ENCODE measurements at regions not wholly inside any gene's neighbourhood (a gene's known extent, or its start where the extent isn't known, plus 50 kb on each side); places are given as distances from the start of the nearest gene placed in this dataset.
"Not testable (repeated sequence)": the region's sequence is repeated elsewhere in the genome, so short reads cannot be mapped to it uniquely, and the experiment has no call there.

DNA sequence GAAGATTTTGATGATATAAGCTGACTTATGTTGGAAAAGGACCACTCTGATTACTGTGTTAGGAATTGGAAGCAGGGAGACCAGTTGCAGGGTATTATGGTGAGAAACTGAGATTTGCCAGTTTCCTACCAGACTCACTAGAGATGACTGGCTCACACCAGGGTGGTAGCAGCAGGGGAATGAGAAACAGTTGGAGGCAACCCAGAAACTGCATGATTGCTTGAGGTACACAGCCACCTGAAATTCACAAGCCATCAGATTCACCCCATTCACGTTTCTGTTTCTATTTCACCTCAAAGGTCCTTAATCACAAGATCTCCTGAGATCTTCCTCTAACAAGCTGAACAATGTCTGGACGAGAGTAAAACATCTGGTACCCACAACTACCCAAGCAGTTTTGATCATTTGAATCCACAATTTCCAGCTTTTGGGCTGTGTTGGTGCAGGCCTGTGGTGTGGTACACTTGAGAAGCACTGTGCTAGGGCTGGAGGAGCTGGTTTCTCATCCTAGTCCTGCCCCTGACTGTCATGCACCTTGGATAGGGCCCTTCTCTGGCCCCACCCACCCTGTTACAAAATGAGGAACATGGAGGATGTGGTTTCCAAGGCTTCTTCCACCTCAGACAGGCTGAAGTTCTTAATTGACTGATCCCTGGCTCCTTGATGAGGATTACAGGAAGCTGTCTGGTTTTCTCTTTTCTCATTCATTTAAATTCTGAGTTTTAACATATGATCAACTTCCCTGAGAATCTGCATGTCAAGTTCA, 233.4 kb downstream of the INSC start:
- Mint-ChIP-seq H3K36me3 (no peaks in the 10 kb centered on the region), H3K4me1 (no peaks in the 10 kb centered on the region), H3K27ac (no peak overlapping the region), H3K27me3 (peaks cover 3% of the 10 kb centered on the region), H3K4me3 (no peak overlapping the region), H3K9me3 (no peaks in the 10 kb centered on the region)
- POLR2A ChIA-PET, result no interaction called here
- ATAC-seq (ENCODE audit: low read depth) (no peak), DNase-seq (no peak)

GRCh38 chr11:15349413-15349812, 234.7 kb downstream of the INSC start:
- ATAC-seq (ENCODE audit: low read depth) (no peak), DNase-seq (no peak)
- Mint-ChIP-seq H3K27me3 (no peaks in the 10 kb centered on the region), H3K4me1 (no peaks in the 10 kb centered on the region), H3K27ac (no peak overlapping the region), H3K4me3 (no peak overlapping the region), H3K9me3 (no peaks in the 10 kb centered on the region), H3K36me3 (no peaks in the 10 kb centered on the region)
- POLR2A ChIA-PET, result no interaction called here

DNA sequence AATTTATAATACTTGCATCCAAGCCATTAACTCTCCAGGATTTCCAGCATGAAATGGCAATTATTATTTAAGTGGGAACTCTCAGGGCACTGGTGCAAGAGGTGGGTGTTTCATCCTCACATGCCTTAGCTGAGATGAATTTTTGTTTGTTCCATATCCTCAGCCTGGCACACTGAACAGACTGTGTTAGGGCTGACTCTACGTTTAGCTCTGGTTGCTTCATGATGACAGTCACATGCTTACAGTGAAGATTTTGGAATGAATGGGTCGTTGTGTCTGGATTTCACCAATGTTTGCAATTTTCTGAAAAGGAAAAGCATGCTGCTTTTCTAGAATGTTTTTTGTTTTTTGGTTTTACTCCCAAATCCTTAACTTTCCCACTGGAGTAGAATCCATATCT, 246.6 kb downstream of the INSC start:
- Mint-ChIP-seq H3K36me3 (no peaks in the 10 kb centered on the region), H3K4me1 (no peaks in the 10 kb centered on the region), H3K27me3 (no peaks in the 10 kb centered on the region), H3K4me3 (no peak overlapping the region), H3K27ac (no peak overlapping the region), H3K9me3 (no peaks in the 10 kb centered on the region)
- DNase-seq (no peak), ATAC-seq (ENCODE audit: low read depth) (no peak)
- POLR2A ChIA-PET, result no interaction called here

DNA sequence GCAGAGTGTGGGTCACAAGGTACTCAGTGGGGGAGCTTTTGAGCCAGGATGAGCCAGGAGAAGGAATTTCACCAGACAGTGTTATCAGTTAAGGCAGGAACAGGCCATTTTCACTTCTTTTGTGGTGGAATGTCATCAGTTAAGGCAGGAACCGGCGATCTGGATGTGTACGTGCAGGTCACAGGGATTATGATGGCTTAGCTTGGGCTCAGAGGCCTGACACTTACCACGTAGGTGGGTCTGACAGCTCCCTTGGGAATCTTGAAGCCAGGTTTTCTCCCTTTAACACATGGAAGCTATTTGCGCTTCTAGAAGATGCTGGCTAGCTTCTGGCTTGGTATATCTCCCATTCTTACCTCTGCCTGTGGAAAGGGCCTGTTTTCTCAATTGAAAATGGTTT, 250.6 kb downstream of the INSC start:
- H3K27me3 Mint-ChIP-seq; ATAC-seq (ENCODE audit: low read depth); DNase-seq; H3K36me3 Mint-ChIP-seq; H3K4me1 Mint-ChIP-seq; H3K4me3 Mint-ChIP-seq; H3K27ac Mint-ChIP-seq; H3K9me3 Mint-ChIP-seq; POLR2A ChIA-PET: not testable (repeated sequence)

DNA sequence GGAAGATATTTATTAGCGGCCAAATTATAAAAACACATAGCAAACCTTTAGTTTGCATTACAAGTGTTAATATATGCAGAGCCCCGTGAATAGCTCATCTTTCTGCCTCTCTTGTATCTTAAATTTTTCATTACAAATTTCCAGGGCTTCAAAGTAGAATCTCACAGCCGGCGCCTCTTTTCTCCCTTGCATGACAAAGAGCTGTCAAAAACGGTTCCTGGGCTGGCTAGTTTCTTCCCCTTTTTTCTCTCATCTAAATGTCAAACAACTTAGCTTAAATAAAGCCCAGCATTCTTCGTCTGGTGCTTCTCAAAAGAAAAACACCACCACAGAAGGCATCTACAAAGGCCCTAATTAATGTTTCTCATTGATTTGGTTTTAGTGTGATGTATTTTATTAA, 253.0 kb downstream of the INSC start:
- Mint-ChIP-seq H3K36me3 (no peaks in the 10 kb centered on the region), H3K9me3 (no peaks in the 10 kb centered on the region), H3K4me3 (no peak overlapping the region), H3K27ac (no peak overlapping the region), H3K4me1 (no peaks in the 10 kb centered on the region), H3K27me3 (no peaks in the 10 kb centered on the region)
- no peak for ATAC-seq (ENCODE audit: low read depth)
- DNase-seq, result no peak
- POLR2A ChIA-PET, result no interaction called here

DNA sequence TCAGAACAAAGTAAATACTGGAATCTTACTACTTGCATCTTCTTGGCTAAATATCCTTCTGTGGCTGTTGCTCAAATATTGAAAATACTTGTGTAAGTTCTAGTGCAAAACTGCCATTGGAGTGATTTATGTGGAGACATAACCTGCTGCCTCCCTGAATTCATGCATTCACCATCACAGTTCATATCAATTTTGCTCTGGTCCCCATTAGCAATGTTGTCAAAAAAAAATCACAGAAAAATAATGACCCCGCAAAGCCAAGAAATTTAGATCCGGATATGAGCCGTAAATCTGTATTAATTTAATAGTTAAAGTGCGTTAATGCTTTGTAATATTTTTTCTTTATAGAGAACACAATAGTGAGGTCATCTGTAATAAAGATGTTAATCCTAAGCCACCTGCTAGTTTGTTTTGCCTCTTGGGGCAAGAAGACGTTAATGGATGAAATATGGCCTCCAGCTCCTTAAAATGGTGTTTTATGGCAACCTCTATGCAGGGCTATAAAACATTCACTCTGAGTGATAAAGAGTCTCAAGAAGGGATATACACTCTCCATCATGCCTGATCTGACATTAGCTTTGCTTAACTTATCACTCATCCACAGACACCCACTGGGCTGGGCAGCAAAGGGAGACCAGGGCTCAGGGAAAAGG, 255.9 kb downstream of the INSC start:
- no peaks in the 10 kb centered on the region for H3K36me3 Mint-ChIP-seq
- H3K27ac Mint-ChIP-seq, result no peak overlapping the region
- H3K9me3 Mint-ChIP-seq, result no peaks in the 10 kb centered on the region
- no peaks in the 10 kb centered on the region for H3K27me3 Mint-ChIP-seq
- POLR2A ChIA-PET, result no interaction called here
- DNase-seq, result no peak
- ATAC-seq (ENCODE audit: low read depth), result no peak
- H3K4me3 Mint-ChIP-seq, result no peak overlapping the region
- H3K4me1 Mint-ChIP-seq, result no peaks in the 10 kb centered on the region

DNA sequence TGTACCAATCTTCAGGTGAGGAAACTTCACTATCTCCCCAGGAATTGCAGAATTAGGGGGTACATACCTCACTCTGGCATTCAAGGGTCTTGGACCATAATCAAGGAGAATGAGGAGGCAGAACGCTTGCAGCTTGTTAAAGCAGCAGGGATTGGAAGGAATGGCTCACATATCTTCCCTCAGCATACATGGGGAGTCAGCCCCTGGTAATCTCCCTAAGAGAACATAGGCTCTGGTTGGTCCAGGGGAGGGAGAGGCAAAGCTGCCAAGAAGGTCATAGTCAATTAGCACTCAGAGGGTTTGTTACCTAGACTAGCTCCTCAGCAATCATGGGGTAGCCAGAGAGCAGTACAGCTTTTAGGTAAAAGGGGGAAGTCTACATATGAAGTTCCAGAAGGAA, 256.8 kb downstream of the INSC start:
- no peak for ATAC-seq (ENCODE audit: low read depth)
- H3K4me1 Mint-ChIP-seq, result no peaks in the 10 kb centered on the region
- no peaks in the 10 kb centered on the region for H3K36me3 Mint-ChIP-seq
- H3K4me3 Mint-ChIP-seq, result no peak overlapping the region
- POLR2A ChIA-PET, result no interaction called here
- H3K27ac Mint-ChIP-seq, result no peak overlapping the region
- DNase-seq, result no peak
- peaks cover 3% of the 10 kb centered on the region for H3K27me3 Mint-ChIP-seq
- H3K9me3 Mint-ChIP-seq, result no peaks in the 10 kb centered on the region

GRCh38 chr11:15374418-15374817, 259.7 kb downstream of the INSC start:
- Mint-ChIP-seq H3K9me3 (no peaks in the 10 kb centered on the region), H3K27me3 (peaks cover 3% of the 10 kb centered on the region), H3K36me3 (no peaks in the 10 kb centered on the region), H3K4me3 (no peak overlapping the region), H3K4me1 (no peaks in the 10 kb centered on the region), H3K27ac (no peak overlapping the region)
- POLR2A ChIA-PET, result no interaction called here
- ATAC-seq (ENCODE audit: low read depth) (no peak), DNase-seq (no peak)

DNA sequence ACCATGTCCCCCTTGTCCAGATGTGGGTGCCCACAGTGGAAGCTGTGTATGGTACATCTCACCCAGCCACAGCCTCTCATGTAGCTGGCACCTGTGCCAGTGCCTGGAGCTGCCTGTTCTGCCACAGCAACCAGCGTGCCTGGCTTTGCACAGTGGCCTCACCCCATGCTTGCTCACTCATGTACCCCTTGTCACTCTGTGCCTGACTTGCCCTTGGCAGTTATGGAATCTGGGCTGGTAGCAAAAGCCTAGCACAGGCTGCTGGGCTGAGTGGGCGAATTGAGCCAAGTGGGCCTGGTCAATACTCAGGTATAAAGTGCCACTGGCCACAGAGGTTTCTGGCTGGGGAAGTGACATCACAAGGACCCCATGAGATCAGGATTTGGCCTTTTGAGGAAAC, 264.2 kb downstream of the INSC start:
- no peaks in the 10 kb centered on the region for H3K36me3 Mint-ChIP-seq
- no peak for ATAC-seq (ENCODE audit: low read depth)
- POLR2A ChIA-PET, result no interaction called here
- H3K27me3 Mint-ChIP-seq, result peaks cover 3% of the 10 kb centered on the region
- no peaks in the 10 kb centered on the region for H3K4me1 Mint-ChIP-seq
- no peaks in the 10 kb centered on the region for H3K9me3 Mint-ChIP-seq
- H3K27ac Mint-ChIP-seq, result no peak overlapping the region
- no peak for DNase-seq
- H3K4me3 Mint-ChIP-seq, result no peak overlapping the region

GRCh38 chr11:15379483-15379882, 264.8 kb downstream of the INSC start:
- Mint-ChIP-seq H3K27me3 (peaks cover 3% of the 10 kb centered on the region), H3K9me3 (no peaks in the 10 kb centered on the region), H3K4me3 (no peak overlapping the region), H3K27ac (no peak overlapping the region), H3K36me3 (no peaks in the 10 kb centered on the region), H3K4me1 (no peaks in the 10 kb centered on the region)
- DNase-seq (no peak), ATAC-seq (ENCODE audit: low read depth) (no peak)
- POLR2A ChIA-PET, result no interaction called here

GRCh38 chr11:15390857-15391256, 276.1 kb downstream of the INSC start:
- Mint-ChIP-seq H3K27ac (no peak overlapping the region), H3K9me3 (peaks cover 2% of the 10 kb centered on the region), H3K36me3 (no peaks in the 10 kb centered on the region), H3K27me3 (no peaks in the 10 kb centered on the region), H3K4me1 (no peaks in the 10 kb centered on the region), H3K4me3 (no peak overlapping the region)
- no peak for ATAC-seq (ENCODE audit: low read depth)
- POLR2A ChIA-PET, result no interaction called here
- no peak for DNase-seq

DNA sequence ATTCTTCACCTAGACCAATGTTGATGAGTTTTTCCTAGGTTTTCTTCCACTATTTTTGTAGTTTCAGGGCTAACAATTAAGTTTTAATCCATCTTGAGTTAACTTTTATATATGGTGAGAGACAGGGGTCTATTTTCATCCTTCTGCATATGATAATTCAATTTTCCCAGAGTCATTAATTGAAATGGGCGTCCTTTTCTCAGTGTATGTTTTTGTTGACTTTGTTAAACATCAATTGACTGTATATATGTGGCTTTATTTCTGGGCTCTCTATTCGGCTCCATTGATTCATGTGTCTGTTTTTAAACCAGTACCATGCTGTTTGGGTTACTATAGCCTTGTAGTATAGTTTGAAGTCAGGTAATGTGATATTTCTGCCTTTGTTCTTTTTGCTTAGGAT, 282.1 kb downstream of the INSC start:
- POLR2A ChIA-PET, result no interaction called here
- H3K4me3 Mint-ChIP-seq, result no peak overlapping the region
- H3K27ac Mint-ChIP-seq, result no peak overlapping the region
- no peaks in the 10 kb centered on the region for H3K36me3 Mint-ChIP-seq
- no peaks in the 10 kb centered on the region for H3K27me3 Mint-ChIP-seq
- no peak for ATAC-seq (ENCODE audit: low read depth)
- no peak for DNase-seq
- peaks cover 2% of the 10 kb centered on the region for H3K9me3 Mint-ChIP-seq
- H3K4me1 Mint-ChIP-seq, result no peaks in the 10 kb centered on the region

DNA sequence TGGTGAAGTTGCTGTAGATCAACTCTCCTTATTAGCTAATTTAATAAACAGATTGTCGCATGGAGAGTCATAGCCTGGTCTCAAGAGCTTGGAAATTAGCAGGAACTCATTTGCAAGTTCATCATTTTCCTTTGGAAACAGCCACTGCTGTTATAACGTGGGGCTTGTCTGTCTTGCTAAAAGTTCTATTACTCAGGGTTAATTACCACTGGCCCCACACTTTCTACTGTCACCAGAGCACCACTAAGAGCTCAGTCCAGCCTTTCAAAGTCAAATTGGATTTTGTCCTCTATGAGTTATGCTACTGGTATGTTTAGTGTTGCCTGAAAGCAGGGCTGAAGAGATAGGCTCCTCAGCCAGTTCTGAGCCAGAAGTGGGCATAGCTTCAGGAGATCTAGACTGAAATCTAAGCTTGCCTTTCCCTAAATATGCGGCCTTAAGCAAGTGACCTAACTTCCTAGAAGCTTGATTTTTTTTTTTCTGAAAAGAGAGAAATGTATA, 292.2 kb downstream of the INSC start:
- no peaks in the 10 kb centered on the region for H3K36me3 Mint-ChIP-seq
- POLR2A ChIA-PET, result no interaction called here
- ATAC-seq (ENCODE audit: low read depth), result no peak
- H3K9me3 Mint-ChIP-seq, result peaks cover 3% of the 10 kb centered on the region
- no peak overlapping the region for H3K27ac Mint-ChIP-seq
- H3K4me1 Mint-ChIP-seq, result no peaks in the 10 kb centered on the region
- no peak for DNase-seq
- H3K27me3 Mint-ChIP-seq, result peaks cover 1% of the 10 kb centered on the region
- no peak overlapping the region for H3K4me3 Mint-ChIP-seq

- Mint-ChIP-seq H3K27ac (no peak overlapping the region), H3K27me3 (peaks cover 4% of the 10 kb centered on the region), H3K4me3 (no peak overlapping the region), H3K4me1 (no peaks in the 10 kb centered on the region), H3K9me3 (no peaks in the 10 kb centered on the region), H3K36me3 (no peaks in the 10 kb centered on the region)
- no peak for ATAC-seq (ENCODE audit: low read depth)
- POLR2A ChIA-PET, result no interaction called here
- no peak for DNase-seq
Observed at GRCh38 chr11:15412054-15412453, 297.3 kb downstream of the INSC start.

Measured in activated naive CD8-positive, alpha-beta T cell treated with anti-CD3 and anti-CD28 coated beads, Interleukin-2, amount 10 ng/mL, durations not matched to agents 7 days and 5 days (primary cell).